ENCODE measurements at regions not wholly inside any gene's neighbourhood (a gene's known extent, or its start where the extent isn't known, plus 50 kb on each side); places are given as distances from the start of the nearest gene placed in this dataset.

DNA sequence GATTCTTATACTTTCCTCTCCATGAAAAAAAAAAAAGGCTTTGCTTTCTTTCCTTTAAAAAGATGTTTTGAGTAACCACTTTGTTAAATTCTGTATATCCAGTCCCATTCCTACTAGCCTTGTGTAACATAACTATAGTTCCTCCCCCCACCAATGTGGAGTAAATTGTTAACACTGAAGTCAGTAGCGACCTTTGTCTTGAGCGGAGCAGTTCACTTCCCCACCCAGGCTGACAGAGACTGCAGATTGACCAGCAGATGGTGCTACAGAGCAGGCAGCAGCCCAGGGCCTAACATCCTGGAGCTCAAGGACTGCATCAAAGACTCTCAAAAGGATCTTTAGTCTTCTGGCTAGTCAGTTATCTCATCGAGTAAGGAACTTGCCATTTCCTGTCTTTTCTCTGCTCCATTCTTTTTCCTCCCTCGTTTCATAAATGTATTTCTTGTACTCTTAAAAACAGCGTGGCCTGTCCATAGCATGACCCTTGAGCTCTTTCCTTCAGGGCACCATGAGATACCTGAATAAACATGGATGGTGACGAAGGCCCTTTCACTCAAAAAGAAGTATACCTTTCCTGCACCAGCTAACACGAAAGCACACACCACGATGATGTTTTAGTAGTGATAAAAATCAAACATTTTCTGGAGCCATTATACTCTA lies 503.5 kb upstream of the PKN2 start:
- peak; percentile 96 for TF ChIP-seq CTCF (conservative IDR thresholded peaks at IDR 0.05; ENCODE audit: low read depth, low read length)
- TF ChIP-seq EZH2phosphoT487 (IDR thresholded peaks at IDR 0.05; ENCODE audit: borderline replicate concordance, low read length), result no peak

Measured in PC-3 (cell line).